ENCODE measurements at regions not wholly inside any gene's neighbourhood (a gene's known extent, or its start where the extent isn't known, plus 50 kb on each side); places are given as distances from the start of the nearest gene placed in this dataset.
A peak's percentile ranks its signal among the peaks of the same experiment; 100 is the strongest.

DNA sequence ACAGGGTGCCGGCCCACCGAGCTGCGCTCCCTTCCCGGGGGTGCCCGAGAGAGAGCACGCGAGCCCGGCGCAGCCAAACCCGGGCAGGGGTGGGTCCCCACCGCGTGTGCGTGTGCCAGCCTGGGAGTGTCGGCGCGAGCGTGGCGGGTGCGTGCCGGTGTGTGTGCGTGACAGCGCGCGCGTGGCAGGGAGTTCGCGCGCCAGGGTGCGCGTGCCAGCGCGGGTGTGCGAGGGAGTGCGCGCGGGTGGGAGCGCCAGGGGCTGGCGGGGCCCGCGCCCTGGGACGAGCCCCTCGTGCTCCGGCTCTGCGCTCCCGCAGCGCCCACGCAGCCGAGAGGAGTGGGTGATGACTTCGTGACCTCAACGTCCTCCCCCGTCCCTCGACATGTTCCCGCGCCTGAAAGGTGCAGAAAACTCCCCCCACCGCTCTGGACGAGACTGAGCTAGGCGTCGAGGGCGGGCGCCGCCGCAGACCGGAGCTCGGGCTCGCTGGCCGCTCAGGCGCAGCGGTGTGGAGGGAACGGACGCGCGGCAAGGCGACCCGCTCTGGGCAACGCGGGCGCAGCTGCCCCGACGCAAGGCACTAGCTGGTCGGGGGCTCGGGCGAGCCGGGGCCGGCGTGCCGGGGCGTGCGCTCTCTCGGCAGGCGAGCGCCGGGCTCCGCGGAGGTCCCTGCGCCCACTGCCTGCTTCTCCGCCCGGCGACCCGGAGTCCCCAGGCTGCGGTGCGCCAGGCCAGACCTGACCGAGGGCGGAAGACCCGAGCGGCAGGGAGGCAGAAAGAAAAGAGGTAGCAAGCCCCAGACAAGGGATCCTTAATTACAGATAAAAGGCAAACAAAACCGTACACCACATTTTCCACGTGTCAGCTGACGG is 582.8 kb downstream of the ZEB2 start:
- peak in 2 of 3 donors; percentile 13 for TF ChIP-seq POLR2A (IDR thresholded peaks at IDR 0.05)
- TF ChIP-seq, protein P1, sequence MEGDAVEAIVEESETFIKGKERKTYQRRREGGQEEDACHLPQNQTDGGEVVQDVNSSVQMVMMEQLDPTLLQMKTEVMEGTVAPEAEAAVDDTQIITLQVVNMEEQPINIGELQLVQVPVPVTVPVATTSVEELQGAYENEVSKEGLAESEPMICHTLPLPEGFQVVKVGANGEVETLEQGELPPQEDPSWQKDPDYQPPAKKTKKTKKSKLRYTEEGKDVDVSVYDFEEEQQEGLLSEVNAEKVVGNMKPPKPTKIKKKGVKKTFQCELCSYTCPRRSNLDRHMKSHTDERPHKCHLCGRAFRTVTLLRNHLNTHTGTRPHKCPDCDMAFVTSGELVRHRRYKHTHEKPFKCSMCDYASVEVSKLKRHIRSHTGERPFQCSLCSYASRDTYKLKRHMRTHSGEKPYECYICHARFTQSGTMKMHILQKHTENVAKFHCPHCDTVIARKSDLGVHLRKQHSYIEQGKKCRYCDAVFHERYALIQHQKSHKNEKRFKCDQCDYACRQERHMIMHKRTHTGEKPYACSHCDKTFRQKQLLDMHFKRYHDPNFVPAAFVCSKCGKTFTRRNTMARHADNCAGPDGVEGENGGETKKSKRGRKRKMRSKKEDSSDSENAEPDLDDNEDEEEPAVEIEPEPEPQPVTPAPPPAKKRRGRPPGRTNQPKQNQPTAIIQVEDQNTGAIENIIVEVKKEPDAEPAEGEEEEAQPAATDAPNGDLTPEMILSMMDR (IDR thresholded peaks at IDR 0.05): no peak
